ENCODE measurements at regions not wholly inside any gene's neighbourhood (a gene's known extent, or its start where the extent isn't known, plus 50 kb on each side); places are given as distances from the start of the nearest gene placed in this dataset.

GRCh38 chr13:97110936-97111335 is 111.2 kb upstream of the MBNL2 start:
- no peak for DNase-seq (ENCODE audit: low read depth in 2 of 2)

DNA sequence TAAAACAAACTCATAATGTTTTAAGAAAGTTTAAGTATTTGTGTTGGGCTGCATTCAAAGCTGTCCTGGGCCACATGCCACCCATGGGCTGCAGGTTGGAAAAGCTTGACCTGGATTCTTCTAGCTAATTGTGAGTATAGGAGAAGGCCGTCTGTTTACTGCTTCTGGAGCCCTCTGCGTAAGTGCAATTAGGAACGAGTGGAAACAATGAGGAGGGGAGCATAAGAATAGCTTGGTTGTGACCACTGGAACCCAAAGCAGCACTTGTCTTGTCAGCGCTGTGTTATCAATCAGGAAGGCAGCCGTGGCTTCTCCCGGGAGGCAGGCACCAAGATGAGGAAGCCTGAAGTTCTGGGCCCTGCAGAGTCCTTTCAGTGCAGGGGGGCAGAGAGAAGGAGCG is 110.4 kb upstream of the MBNL2 start:
- DNase-seq (ENCODE audit: low read depth in 2 of 2), result no peak

GRCh38 chr13:97112446-97113152 is 109.5 kb upstream of the MBNL2 start:
- DNase-seq (ENCODE audit: low read depth in 2 of 2), result no peak

DNA sequence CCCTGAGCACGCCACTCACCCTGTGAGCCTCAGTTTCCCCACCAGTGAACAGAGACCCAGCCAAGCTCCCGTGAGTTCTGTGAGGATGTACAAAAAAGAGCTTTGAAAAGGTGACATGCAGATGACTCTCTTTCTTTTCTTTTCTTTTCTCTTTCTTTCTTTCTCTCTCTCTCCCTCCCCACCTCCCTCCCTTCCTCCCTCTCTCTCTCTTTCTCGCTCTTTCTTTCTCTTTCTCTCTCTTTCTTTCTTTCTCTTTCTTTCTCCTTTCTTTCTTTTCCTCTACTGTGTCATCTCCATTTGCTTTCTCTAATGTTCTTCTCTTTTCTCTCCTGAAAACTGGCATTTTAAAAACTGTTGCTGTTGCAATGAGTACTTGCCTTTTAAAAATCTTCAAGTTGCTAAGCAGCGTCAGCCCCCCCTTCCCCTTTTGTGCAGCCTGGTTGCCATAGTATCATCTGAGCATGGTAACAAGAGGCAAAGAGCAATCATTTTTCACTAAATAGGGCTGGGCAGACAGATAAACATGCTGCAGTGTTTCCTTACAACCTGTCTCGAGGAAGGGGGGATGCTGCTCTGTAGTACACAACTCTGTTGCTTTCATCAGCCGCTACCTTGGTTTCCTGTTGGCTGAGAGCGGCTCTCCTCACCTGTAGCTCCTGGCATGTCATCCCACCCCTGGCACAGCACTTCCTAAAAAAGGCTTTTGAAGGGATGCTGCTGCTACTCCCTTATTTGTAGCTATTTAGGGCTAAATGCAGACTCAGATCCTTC is 108.7 kb upstream of the MBNL2 start:
- no peak for DNase-seq (ENCODE audit: low read depth in 2 of 2)

DNA sequence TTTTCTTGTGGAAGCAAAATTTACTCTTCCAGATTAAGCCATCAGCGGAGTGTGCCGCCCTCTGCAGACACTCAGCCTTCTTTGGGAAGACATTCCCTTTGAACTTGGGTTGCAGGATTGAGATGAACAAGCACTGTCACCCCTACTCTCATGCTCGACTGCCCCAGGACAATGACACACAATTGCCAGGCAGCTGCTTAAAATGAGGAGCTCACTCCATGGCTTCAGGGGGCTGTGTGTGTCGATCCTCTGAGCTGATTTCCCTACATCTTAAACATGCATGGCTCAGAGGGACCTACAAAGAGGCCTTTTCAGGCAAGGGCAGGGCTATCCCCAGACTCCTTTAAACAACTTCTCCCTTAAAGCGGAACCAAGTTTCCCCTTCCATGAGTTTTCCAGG is 107.5 kb upstream of the MBNL2 start:
- DNase-seq (ENCODE audit: low read depth in 2 of 2), result no peak

DNA sequence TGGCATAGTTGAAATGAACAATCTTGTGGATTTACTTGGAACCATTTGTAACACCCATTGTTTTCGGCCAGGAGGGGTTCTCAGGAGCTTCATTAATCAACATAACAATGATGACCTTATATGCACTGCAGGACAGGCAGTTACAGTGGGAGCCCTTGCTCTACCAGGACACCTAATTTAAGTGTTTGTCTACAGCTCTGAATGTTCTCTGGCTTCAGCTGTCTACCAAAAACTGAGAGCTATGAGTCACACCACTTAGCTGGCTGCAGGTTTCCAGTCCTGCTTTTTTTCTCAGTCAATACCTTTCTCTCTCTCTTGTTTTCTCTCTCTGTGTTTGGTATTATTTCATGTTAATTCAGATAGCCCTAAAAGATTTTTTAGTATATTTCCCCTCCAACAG is 105.4 kb upstream of the MBNL2 start:
- peak; percentile 48 to 79 for DNase-seq (ENCODE audit: low read depth in 2 of 2)

- DNase-seq (ENCODE audit: low read depth in 2 of 2), result no peak
These were observed 104.7 kb upstream of the MBNL2 start for GRCh38 chr13:97117388-97117910.

- DNase-seq (ENCODE audit: low read depth in 2 of 2), result no peak
These were observed 102.2 kb upstream of the MBNL2 start for GRCh38 chr13:97119943-97120342.

- DNase-seq (ENCODE audit: low read depth in 2 of 2), result no peak
These were observed 101.8 kb upstream of the MBNL2 start for GRCh38 chr13:97120346-97120745.

- DNase-seq (ENCODE audit: low read depth in 2 of 2), result no peak
These were observed 101.2 kb upstream of the MBNL2 start for GRCh38 chr13:97120976-97121375.

GRCh38 chr13:97121894-97122293 is 100.2 kb upstream of the MBNL2 start:
- DNase-seq (ENCODE audit: low read depth in 2 of 2), result no peak

DNA sequence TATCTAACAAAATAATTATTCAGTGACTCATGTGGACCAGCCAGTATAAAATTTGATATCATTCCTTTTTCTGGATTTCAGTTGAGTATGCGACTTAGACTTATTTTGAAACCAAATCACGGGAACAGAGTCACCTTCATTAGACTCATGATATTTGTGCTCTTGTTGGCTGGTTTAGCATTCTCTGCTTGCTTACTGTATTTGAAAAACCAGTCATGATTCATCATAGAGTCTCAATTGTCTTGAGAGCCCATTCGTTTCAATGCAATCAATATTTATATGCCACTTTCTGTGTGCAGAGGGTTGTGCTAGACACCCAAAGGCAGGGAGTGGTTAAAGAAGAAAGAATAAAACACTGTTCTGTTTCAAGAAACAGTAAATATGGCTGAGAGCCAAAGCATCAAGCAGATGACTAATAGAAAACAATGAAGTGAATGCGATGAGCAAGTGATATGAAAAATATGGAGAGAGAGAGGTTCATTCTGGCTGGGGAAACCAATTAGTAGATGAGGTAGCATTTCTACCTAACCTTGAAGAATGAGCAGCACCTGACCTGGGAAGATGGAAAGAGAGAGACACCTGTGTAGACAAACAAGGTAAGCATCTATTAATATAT is 99.6 kb upstream of the MBNL2 start:
- DNase-seq (ENCODE audit: low read depth in 2 of 2), result peak in 1 of 2 donors; percentile 72

- DNase-seq (ENCODE audit: low read depth in 2 of 2), result no peak
These were observed 97.9 kb upstream of the MBNL2 start for GRCh38 chr13:97124206-97124605.

DNA sequence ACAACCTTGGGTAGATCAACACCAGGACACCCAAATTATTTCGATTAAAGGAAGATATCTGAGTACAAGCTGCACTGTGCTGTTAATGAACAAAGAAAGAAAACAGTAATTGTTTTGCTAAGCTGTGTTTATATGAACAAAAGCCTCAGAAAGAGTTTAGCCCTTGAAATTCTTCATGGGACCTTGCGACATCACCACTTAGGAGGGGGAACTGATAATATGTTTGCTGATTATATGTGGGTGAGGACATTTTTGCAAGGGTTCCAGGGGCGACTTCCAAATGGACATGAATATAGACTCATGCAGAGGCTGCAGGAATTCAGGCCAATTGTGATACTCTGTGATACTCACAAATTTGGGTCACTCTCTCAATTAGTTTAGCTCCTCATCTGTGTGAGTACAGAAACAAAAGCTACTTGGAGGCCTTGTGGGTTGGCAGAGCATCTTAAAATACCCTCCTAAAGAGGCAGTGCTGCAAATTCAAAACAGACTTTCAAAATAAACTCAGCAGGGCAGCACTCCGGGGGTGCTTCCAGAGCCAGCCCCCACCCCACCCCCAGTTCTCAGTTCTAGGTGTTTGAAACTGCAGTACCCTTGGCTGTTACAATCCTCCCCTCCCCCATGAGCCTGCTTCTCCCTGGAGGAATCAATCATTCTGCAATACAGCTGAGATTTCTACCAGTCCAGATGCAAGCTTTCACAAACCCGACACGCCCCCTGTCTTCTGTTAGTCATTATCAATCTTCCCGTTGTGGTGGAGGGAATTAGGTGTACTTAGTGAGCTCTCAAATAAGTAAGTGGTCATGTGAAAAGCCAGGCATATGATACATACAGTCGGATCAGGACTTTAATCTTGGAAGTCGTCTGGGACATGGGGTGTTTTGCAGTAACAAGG is 97.0 kb upstream of the MBNL2 start:
- peak in 1 of 2 donors; percentile 56 for DNase-seq (ENCODE audit: low read depth in 2 of 2)

GRCh38 chr13:97125810-97126738 is 96.1 kb upstream of the MBNL2 start:
- DNase-seq (ENCODE audit: low read depth in 2 of 2), result no peak

- no peak for DNase-seq (ENCODE audit: low read depth in 2 of 2)
These were observed 94.3 kb upstream of the MBNL2 start for GRCh38 chr13:97127842-97128241.

GRCh38 chr13:97130190-97130589 is 91.9 kb upstream of the MBNL2 start:
- DNase-seq (ENCODE audit: low read depth in 2 of 2), result no peak

DNA sequence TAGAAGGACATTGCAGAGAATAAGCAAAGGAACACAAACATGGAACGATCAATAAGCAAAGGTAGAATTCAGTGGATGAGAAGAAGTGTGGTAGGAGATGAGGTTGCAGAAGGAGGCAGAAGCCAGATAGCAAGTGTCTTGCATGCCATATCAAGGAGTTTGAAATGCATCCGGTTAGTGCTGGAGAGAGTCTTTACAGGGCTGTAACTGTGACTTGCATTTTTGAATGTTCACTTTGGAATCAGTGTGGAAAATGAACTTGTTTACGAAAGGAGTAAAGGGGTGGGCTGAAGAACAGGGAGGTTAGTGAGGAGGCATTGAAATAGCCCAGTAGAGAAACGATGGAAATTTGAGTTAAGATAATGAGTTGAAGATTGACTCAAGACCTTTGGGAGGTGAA is 90.7 kb upstream of the MBNL2 start:
- no peak for DNase-seq (ENCODE audit: low read depth in 2 of 2)

DNA sequence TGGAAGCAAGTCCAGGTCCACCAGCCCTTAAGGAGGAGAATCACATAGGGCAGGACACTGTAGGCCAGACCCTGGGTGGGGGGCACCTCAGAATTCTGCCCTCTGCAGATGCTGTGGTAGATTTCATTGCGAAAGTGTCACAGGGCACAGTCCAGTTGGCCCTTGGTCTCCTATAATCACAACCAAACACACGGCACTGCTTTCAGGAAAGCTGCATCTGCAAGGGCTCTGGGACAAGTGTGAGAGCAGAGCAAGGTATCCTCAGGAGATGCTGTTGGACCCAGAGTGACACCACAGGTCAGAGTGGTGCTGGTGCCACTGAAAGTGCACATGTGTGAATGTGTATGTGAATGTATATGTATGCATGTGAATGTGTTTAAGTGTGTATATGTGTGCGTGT is 88.6 kb upstream of the MBNL2 start:
- no peak for DNase-seq (ENCODE audit: low read depth in 2 of 2)

GRCh38 chr13:97133955-97134354 is 88.2 kb upstream of the MBNL2 start:
- DNase-seq (ENCODE audit: low read depth in 2 of 2), result no peak
